ENCODE measurements at regions not wholly inside any gene's neighbourhood (a gene's known extent, or its start where the extent isn't known, plus 50 kb on each side); places are given as distances from the start of the nearest gene placed in this dataset.
A peak's percentile ranks its signal among the peaks of the same experiment; 100 is the strongest.
"Not testable (repeated sequence)": the region's sequence is repeated elsewhere in the genome, so short reads cannot be mapped to it uniquely, and the experiment has no call there.

DNA sequence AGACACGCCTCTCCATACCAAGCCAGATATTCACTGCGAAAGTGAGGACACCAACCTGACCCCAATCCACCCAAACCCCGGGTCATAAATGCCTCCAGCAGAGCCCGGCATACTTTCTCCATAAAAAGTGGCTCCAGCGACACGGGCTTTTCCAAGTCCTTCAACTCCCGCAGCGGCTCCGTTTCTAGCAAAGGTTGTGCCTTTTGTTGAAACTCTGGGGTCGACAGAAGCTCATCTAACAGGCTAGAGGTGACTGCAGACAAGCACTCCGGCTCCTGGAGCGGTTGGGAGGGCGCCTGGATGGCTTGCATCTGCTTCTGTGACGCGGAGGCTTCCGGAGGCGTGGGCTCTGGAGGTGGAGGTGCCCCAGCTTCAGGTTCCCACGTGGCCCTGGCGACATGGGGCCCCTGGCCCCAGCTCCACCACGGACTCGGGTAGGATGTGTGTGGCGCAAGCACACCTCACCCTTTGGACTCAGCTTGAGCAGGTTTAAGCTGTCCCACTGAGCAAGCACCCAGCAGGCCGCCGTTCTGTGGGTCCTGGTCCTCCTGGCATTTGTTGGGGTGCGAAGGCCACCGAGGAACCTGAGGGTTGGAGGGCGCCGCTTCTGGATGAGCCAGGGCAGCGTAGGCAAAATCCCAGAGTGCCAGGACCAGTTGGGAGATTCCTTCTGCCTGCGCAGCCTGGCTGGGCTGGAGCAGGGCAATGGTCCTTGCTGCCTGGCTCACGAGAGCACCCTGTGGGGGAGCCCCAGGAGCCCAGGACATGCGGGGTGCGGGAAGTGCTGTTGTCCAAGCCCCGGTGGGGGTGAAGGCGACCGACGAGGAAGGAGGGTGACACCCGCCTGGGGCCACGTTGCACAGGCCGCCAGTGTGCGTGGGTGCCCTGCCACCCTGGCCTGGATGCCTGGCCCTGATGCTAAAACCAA is 186.3 kb downstream of the ALG10 start:
- H3K4me3 ChIP-seq = no peak overlapping the region
- DNase-seq = no peak
- no peaks in the 10 kb centered on the region for H3K36me3 ChIP-seq
- no peak overlapping the region for H3K27ac ChIP-seq
- no peaks in the 10 kb centered on the region for H3K27me3 ChIP-seq
- H3K4me1 ChIP-seq = no peaks in the 10 kb centered on the region
- H3K9me3 ChIP-seq (replicated peaks) = no peaks in the 10 kb centered on the region

DNA sequence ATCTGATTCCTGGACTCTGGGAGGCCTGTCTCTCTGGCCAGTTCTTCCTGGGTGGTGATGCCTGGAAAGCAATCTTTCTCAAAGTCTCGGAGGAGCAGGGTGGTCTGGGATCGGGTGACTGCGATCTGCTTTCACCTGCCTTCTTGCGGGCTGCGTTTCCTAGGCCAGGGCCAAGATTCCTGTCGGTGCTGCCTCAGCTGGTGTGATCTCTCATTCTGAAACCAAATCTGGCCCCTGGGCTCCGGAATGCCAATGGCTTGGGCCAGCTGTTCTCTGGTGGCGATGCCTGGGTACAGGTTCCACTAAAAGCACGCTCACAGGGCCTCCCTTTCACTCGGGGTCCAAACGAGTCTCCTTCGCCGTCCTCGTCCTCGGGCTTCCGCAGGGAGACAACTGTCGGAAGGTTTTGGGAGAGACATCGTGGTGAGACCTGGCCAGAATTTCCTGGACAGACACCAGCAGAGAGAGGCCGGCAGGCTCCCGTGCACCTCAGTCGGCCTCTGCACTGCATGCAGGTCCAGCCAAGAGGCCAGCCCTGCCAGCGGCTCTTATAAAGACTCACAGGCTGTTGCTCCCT is 187.1 kb downstream of the ALG10 start:
- peak; percentile 22 to 42 for DNase-seq
- no peaks in the 10 kb centered on the region for H3K36me3 ChIP-seq
- no peaks in the 10 kb centered on the region for H3K4me1 ChIP-seq
- H3K4me3 ChIP-seq = no peak overlapping the region
- H3K27ac ChIP-seq = no peak overlapping the region
- no peaks in the 10 kb centered on the region for H3K9me3 ChIP-seq (replicated peaks)
- H3K27me3 ChIP-seq = no peaks in the 10 kb centered on the region

DNA sequence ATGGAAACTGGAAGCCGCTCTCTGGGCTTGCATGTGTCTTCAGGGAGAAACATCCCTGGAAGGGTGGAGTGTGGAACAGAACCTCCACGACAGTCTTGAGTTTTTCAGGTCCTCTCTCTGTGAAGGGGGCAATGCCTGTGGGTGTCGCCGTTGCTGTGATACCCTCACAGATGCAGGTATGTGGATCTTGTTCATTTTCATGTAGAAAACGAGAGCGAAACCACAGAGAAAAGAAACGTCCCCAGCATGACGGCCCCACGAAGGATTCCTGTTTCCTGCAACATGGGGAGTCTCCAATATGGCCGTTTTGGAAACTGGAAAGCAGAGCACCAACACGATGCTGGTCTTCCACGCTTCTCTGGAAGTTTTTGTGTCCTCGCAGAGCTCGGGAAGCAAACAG is 187.9 kb downstream of the ALG10 start:
- Histone ChIP-seq H3K9me3 (replicated peaks) (no peaks in the 10 kb centered on the region), H3K4me1 (no peaks in the 10 kb centered on the region), H3K27ac (no peak overlapping the region), H3K36me3 (no peaks in the 10 kb centered on the region), H3K4me3 (no peak overlapping the region), H3K27me3 (no peaks in the 10 kb centered on the region)
- DNase-seq = no peak

DNA sequence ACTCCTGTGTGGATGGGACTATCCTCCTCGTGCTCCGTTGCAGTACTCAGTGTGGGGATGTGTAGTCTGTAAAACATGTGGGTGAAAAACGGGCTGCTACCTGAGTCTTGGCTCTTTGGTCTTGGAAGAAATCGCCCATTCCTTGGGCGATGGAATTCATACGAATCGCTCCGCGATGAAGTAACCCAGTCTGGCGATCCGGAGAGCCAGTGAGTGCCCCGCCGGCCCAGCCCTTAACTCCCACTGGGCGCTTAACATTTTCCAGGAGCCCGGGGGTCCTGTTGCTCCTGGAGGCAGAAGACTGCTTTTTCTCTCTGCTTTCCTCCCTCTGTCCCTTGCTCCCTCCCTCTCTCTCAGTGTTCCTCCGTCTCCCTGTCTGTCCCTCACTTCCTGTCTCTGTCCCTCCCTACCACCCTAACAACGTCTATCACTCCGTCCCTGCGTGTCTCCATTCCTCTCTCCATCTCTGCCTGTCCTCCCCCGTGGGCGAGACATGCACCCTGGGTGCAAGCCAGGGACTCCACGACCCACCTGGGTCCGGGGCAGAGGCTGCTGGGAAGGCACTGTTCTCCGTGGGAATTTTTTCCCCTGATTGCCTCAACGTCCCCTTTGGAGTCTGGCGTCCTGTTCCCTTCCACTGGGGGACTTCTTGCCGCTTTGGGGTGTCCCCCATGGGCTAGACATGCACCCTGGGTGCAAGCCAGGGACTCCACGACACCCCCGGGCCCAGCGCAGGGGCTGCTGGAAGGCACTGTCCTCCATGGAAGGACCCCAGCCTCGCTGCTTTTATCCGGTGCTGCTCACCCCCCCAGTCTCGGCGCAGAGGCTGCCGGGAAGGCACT is 188.6 kb downstream of the ALG10 start:
- Histone ChIP-seq H3K4me1 (no peaks in the 10 kb centered on the region), H3K4me3 (no peak overlapping the region), H3K27me3 (no peaks in the 10 kb centered on the region), H3K27ac (no peak overlapping the region), H3K9me3 (replicated peaks) (no peaks in the 10 kb centered on the region), H3K36me3 (no peaks in the 10 kb centered on the region)
- no peak for DNase-seq

DNA sequence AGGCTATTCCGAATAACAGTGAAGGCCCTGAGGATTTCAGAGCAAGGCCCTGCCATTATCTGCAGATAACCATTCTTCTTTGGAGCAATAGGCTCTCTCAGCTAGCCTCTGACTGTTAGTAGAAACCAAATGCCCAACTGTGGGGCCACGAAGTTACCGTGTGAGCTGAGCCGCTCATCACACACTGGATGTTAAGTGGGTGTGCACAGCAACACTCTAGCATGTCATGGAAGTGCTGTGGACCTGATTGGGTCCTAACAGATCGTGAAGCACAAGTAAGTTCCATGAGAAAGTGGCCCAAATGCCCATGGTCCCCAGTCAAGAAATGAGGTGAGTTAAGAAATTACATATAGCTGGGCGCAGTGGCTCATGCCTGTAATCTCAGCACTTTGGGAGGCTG is 190.4 kb downstream of the ALG10 start:
- Histone ChIP-seq H3K27ac (no peak overlapping the region), H3K4me1 (no peaks in the 10 kb centered on the region), H3K27me3 (no peaks in the 10 kb centered on the region), H3K36me3 (no peaks in the 10 kb centered on the region), H3K4me3 (no peak overlapping the region), H3K9me3 (replicated peaks) (no peaks in the 10 kb centered on the region)
- no peak for DNase-seq

DNA sequence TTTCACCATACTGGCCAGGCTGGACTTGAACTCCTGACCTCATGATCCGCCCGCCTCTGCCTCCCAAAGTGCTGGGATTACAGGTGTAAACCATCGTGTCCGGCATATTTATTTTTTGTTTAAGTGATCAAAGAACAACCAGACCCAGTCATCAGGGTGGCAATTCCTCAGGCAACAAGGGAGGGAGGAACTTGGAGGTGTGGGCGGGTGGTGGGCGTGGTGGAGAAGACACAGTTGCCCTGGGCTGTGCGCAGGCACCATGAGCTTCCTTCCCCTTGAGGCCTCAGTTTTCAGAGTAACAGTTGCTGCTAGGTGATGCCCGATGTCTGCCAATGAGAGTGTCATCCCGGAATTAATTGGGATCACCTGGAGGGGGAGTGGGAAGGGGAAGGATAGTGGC is 191.7 kb downstream of the ALG10 start:
- Histone ChIP-seq H3K4me3 (no peak overlapping the region), H3K9me3 (replicated peaks) (no peaks in the 10 kb centered on the region)

DNA sequence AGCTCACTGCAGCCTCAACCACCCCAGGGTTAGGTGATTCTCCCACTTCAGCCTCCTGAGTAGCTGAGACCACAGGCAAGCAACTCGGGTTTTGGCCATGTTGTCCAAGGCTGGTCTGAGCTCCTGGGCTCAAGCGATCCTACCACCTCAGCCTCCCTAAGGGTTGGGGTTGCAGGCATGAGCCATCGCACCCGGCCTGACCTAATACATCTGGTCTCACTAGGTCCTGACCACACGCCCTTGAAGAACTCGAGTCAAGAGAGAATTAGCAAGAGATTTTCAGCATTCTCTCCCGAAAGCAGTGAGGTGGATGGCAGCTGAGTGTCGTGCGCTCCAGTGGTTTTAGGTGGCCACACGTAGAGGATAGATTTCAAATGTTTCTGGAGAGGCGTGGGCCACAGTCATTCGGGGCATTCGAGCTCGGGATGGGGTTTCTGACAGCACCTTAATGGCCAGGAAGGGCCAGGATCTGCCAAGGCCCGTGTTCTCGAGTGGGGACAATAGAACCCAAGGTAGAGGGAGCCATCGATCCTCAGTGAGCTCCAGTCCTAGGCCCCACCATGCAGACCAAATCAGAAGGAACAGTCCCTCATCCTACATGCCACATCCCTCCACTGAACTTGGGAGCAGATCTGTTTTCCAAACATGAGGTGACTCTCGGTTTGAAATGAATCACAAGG is 193.1 kb downstream of the ALG10 start:
- no peaks in the 10 kb centered on the region for H3K27me3 ChIP-seq
- no peak overlapping the region for H3K27ac ChIP-seq
- no peaks in the 10 kb centered on the region for H3K36me3 ChIP-seq
- no peak for DNase-seq
- H3K4me3 ChIP-seq = no peak overlapping the region
- no peaks in the 10 kb centered on the region for H3K9me3 ChIP-seq (replicated peaks)
- no peaks in the 10 kb centered on the region for H3K4me1 ChIP-seq

More for the DNA sequence above, 191.7 kb downstream of the ALG10 start:
- Histone ChIP-seq H3K27me3 (no peaks in the 10 kb centered on the region), H3K36me3 (no peaks in the 10 kb centered on the region), H3K4me1 (no peaks in the 10 kb centered on the region), H3K27ac (no peak overlapping the region)
- no peak for DNase-seq

DNA sequence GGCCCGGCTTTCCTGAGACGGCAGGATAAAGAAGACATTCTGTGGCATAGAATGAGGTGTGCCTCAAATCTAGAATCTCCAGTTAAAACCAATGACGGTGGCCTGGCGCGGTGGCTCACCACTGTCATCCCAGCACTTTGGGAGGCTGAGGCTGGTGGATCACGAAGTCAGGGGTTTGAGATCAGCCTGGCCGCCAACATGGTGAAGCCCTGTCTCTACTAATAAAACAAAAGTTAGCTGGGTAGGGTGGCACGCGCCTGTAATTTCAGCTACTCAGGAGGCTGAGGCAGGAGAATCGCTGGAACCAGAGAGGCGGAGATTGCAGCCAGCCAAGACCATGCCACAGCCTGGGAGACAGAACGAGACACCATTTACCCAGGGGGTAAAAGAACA is 193.6 kb downstream of the ALG10 start:
- H3K36me3 ChIP-seq = no peaks in the 10 kb centered on the region
- H3K9me3 ChIP-seq (replicated peaks) = no peaks in the 10 kb centered on the region
- H3K4me3 ChIP-seq = no peak overlapping the region
- no peak overlapping the region for H3K27ac ChIP-seq
- DNase-seq = no peak
- H3K27me3 ChIP-seq = no peaks in the 10 kb centered on the region
- no peaks in the 10 kb centered on the region for H3K4me1 ChIP-seq

DNA sequence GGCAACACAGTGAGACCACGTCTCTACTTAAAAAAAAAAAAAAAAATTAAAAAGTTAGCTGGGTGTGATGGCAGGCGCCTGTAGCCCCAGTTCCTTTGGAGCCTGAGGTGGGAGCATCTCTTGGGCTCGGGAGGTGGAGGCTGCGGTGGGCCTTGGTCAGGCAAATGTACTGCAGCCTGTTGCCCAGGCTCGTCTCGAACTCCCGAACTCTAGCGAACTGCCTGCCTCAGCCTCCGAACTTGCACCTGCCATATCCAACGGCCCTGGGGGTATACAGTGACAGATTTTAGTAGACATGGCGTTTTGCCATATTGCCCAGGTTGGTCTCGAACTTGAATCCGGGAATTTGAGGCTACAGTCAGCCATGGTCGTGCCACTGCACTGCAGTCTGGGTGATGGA is 195.4 kb downstream of the ALG10 start:
- Histone ChIP-seq H3K9me3 (replicated peaks) (no peaks in the 10 kb centered on the region), H3K36me3 (no peaks in the 10 kb centered on the region), H3K4me3 (no peak overlapping the region), H3K27ac (no peak overlapping the region), H3K4me1 (no peaks in the 10 kb centered on the region), H3K27me3 (no peaks in the 10 kb centered on the region)
- DNase-seq = no peak

DNA sequence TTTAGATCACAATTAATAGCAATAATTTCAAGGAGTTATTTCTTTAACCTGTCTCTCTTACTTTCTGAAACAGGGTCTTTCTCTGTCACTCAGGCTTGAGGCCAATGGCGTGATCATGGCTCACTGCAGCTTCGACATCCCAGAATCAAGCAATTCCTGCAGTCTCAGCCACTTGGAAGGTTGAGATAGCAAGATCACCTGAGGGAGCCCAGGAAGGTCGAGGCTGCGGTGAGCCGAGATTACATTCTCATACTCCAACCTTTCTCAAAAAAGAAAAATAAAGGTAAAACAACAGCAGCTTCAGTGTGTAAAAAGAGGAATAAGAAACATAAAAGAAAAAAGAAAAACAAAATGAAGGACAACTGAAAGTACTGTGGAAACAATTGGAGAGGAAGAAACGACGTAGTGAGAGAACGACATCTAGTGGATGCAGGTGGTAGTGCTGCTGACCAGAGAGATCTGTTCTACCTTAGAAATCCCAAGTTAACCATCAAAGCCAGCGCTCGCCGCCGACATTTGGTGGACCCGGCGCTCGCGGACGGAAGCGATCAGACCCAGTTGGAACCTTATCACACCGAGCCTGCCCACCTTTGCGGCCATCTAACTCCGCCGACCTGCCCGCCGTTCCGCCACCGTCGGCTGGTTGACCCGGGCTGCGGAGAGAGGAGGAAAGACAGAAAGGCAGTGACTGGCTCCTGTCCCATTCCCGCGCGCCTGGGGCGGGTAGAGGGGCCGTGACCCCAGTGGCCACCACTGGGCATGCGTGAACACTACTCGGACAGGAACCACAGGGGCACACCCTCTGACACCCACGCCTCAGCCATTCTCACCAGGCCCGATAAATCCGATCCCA is 196.1 kb downstream of the ALG10 start:
- Histone ChIP-seq H3K9me3 (replicated peaks) (no peaks in the 10 kb centered on the region), H3K27me3 (no peaks in the 10 kb centered on the region), H3K36me3 (no peaks in the 10 kb centered on the region), H3K4me1 (no peaks in the 10 kb centered on the region), H3K27ac (no peak overlapping the region), H3K4me3 (no peak overlapping the region)
- DNase-seq = peak; percentile 41 to 78

DNA sequence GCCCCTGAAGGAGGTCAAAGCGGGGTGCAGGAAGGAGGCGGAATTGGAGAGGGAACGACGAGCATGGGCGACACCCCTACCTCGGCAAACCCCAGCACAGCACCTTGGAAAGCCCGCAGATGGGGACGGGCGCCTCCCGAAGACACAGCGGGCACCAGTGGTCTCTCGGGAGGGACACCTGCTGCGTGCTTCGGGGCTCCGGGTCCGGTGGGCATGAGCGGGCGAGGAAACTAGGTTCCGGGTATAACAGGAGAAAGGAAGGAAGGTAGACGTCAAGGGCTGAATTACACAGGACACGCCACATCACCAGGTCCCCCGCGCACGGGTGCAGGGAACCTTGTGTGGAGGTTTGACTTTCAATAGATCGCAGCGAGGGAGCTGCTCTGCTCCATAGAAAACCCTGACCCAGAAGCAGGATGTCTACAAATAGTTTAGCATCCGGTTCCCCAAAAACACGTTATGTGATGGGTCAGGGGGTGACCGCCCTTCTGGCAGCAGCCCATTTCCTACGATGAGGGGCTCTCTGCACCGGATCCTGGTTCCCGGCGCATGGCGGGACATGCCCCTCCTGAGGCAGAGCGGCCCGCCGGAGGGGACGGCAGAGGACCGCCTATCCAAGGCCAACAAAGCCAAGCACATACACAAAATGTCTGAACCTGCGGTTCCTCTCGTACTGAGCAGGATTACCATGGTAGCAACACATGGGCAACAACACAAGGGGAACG is 196.9 kb downstream of the ALG10 start:
- DNase-seq = no peak
- Histone ChIP-seq H3K4me1 (no peaks in the 10 kb centered on the region), H3K9me3 (replicated peaks) (no peaks in the 10 kb centered on the region), H3K27ac (no peak overlapping the region), H3K4me3 (no peak overlapping the region), H3K36me3 (no peaks in the 10 kb centered on the region), H3K27me3 (no peaks in the 10 kb centered on the region)

DNA sequence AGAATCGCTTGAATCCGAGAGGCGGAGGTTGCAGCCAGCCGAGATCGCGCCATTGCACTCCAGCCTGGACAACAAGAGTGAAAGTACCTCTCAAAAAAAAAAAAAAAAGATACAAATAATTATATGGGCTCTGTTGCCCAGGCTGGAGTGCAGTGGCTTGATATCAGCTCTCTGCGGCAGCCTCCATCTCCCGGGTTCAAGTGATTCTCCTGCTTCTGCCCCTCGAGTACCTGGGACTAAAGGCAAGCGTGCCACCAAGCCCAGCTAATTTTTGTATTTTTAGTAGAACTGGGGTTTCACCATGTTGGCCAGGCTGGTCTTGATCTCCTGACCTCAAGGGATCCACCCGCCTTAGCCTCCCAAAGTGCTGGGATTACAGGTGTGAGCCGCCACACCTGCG is 197.8 kb downstream of the ALG10 start:
- not testable (repeated sequence) for H3K4me3 ChIP-seq; H3K27me3 ChIP-seq; DNase-seq; H3K27ac ChIP-seq; H3K4me1 ChIP-seq; H3K9me3 ChIP-seq (replicated peaks); H3K36me3 ChIP-seq

DNA sequence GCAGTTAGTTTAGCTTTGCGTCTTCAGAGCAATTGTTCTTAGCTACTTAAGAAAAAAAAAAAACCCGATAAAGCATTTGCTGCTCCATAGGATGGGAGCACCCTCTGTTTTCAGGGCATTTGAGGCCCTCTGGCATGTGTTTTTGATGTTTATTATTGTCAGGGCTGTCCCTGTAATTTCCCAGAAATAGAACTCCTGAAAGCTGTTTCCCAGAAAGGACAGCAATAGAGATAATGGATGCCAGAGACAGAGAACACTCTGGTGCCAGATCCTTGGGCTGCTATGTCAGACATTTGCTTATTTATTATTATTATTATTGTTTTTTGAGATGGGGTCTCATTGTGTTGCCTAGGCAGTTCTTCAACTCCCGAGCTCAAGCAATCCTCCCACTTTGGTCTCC is 201.3 kb downstream of the ALG10 start:
- no peak for DNase-seq
- H3K4me3 ChIP-seq = no peak overlapping the region
- no peaks in the 10 kb centered on the region for H3K27me3 ChIP-seq
- no peak overlapping the region for H3K27ac ChIP-seq
- H3K4me1 ChIP-seq = no peaks in the 10 kb centered on the region
- no peaks in the 10 kb centered on the region for H3K36me3 ChIP-seq
- H3K9me3 ChIP-seq (replicated peaks) = no peaks in the 10 kb centered on the region

Data from SJCRH30 (cell line).